ENCODE measurements at regions not wholly inside any gene's neighbourhood (a gene's known extent, or its start where the extent isn't known, plus 50 kb on each side); places are given as distances from the start of the nearest gene placed in this dataset.

GRCh38 chr16:72511171-72511570, 339.2 kb upstream of the PMFBP1 start:
- intact Hi-C loops (cut with micrococcal nuclease; ENCODE audit: unreplicated experiment), result no loop called here
- Mint-ChIP-seq H3K9me3 (ENCODE audit: unreplicated experiment) (no peaks in the 10 kb centered on the region), H3K27me3 (ENCODE audit: insufficient read depth, unreplicated experiment) (no peaks in the 10 kb centered on the region), H3K27ac (ENCODE audit: unreplicated experiment) (no peak overlapping the region), H3K4me3 (ENCODE audit: unreplicated experiment) (no peak overlapping the region), H3K4me1 (ENCODE audit: low read depth, unreplicated experiment) (no peaks in the 10 kb centered on the region), H3K36me3 (ENCODE audit: insufficient read depth, unreplicated experiment) (no peaks in the 10 kb centered on the region)
- no TSS peak for BruUV-seq (replicated peaks)
- Histone ChIP-seq H3K4me3 (ENCODE audit: low read depth, low read length) (no peak overlapping the region), H3K4me1 (no peaks in the 10 kb centered on the region), H3K9me3 (no peaks in the 10 kb centered on the region), H3K36me3 (ENCODE audit: control insufficient read depth, insufficient read depth, low read length) (no peaks in the 10 kb centered on the region), H3K27me3 (replicated peaks; ENCODE audit: control insufficient read depth, insufficient read depth, low read length) (no peaks in the 10 kb centered on the region)
- no peak for TF ChIP-seq CTCF (IDR thresholded peaks at IDR 0.05; ENCODE audit: insufficient read depth in 1 of 2, low read depth in 1 of 2, low read length in 1 of 2, severe bottlenecking in 1 of 2, unreplicated experiment in 1 of 2)
- CTCF ChIA-PET, result no interaction called here
- no peak for DNase-seq
- POLR2A ChIA-PET, result no interaction called here

GRCh38 chr16:72508191-72508590, 336.2 kb upstream of the PMFBP1 start:
- no peak overlapping the region for H3K4me3 Mint-ChIP-seq (ENCODE audit: unreplicated experiment)
- CTCF ChIA-PET, result no interaction called here
- H3K27me3 Mint-ChIP-seq (ENCODE audit: insufficient read depth, unreplicated experiment), result no peaks in the 10 kb centered on the region
- H3K27ac Mint-ChIP-seq (ENCODE audit: unreplicated experiment), result no peak overlapping the region
- no peaks in the 10 kb centered on the region for H3K9me3 ChIP-seq
- H3K4me1 Mint-ChIP-seq (ENCODE audit: low read depth, unreplicated experiment), result no peaks in the 10 kb centered on the region
- no peak for TF ChIP-seq CTCF (IDR thresholded peaks at IDR 0.05; ENCODE audit: insufficient read depth in 1 of 2, low read depth in 1 of 2, low read length in 1 of 2, severe bottlenecking in 1 of 2, unreplicated experiment in 1 of 2)
- POLR2A ChIA-PET, result no interaction called here
- no peaks in the 10 kb centered on the region for H3K4me1 ChIP-seq
- no peaks in the 10 kb centered on the region for H3K36me3 Mint-ChIP-seq (ENCODE audit: insufficient read depth, unreplicated experiment)
- no peaks in the 10 kb centered on the region for H3K36me3 ChIP-seq (ENCODE audit: control insufficient read depth, insufficient read depth, low read length)
- BruUV-seq (replicated peaks), result no TSS peak
- no peaks in the 10 kb centered on the region for H3K27me3 ChIP-seq (replicated peaks; ENCODE audit: control insufficient read depth, insufficient read depth, low read length)
- no peaks in the 10 kb centered on the region for H3K9me3 Mint-ChIP-seq (ENCODE audit: unreplicated experiment)
- intact Hi-C loops (cut with micrococcal nuclease; ENCODE audit: unreplicated experiment), result no loop called here
- no peak overlapping the region for H3K4me3 ChIP-seq (ENCODE audit: low read depth, low read length)
- DNase-seq, result no peak

- Mint-ChIP-seq H3K4me3 (ENCODE audit: unreplicated experiment) (no peak overlapping the region), H3K4me1 (ENCODE audit: low read depth, unreplicated experiment) (peaks cover 7% of the 10 kb centered on the region), H3K9me3 (ENCODE audit: unreplicated experiment) (no peaks in the 10 kb centered on the region), H3K36me3 (ENCODE audit: insufficient read depth, unreplicated experiment) (no peaks in the 10 kb centered on the region), H3K27ac (ENCODE audit: unreplicated experiment) (no peak overlapping the region), H3K27me3 (ENCODE audit: insufficient read depth, unreplicated experiment) (no peaks in the 10 kb centered on the region)
- CTCF ChIA-PET, result interaction anchor here (1.1 kb wide), 1 partner anchor 330 kb away, joined by 3 read pairs; no protein-coding TSS in a partner anchor
- intact Hi-C loops (cut with micrococcal nuclease; ENCODE audit: unreplicated experiment), result loop anchor here (1.0 to 5.0 kb wide), 8 partner anchors 162 to 1025 kb away; partner anchors contain the start of gene ZFHX3
- DNase-seq, result no peak
- no peak overlapping the region for H3K4me3 ChIP-seq (ENCODE audit: low read depth, low read length)
- no TSS peak for BruUV-seq (replicated peaks)
- H3K27me3 ChIP-seq (replicated peaks; ENCODE audit: control insufficient read depth, insufficient read depth, low read length), result no peaks in the 10 kb centered on the region
- H3K36me3 ChIP-seq (ENCODE audit: control insufficient read depth, insufficient read depth, low read length), result no peaks in the 10 kb centered on the region
- no peaks in the 10 kb centered on the region for H3K9me3 ChIP-seq
- no peak for TF ChIP-seq CTCF (IDR thresholded peaks at IDR 0.05; ENCODE audit: insufficient read depth in 1 of 2, low read depth in 1 of 2, low read length in 1 of 2, severe bottlenecking in 1 of 2, unreplicated experiment in 1 of 2)
- no peaks in the 10 kb centered on the region for H3K4me1 ChIP-seq
- POLR2A ChIA-PET, result interaction anchor here (0.6 kb wide), 1 partner anchor 780 kb away, joined by 16 read pairs; no protein-coding TSS in a partner anchor
These were observed 330.6 kb upstream of the PMFBP1 start for GRCh38 chr16:72502594-72503005.
